ENCODE measurements at regions not wholly inside any gene's neighbourhood (a gene's known extent, or its start where the extent isn't known, plus 50 kb on each side); places are given as distances from the start of the nearest gene placed in this dataset.

GRCh38 chr6:97654674-97655073, 371.7 kb upstream of the MMS22L start:
- Mint-ChIP-seq H3K27me3 (no peaks in the 10 kb centered on the region), H3K36me3 (ENCODE audit: low read depth) (no peaks in the 10 kb centered on the region), H3K27ac (no peak overlapping the region), H3K4me3 (no peak overlapping the region), H3K9me3 (no peaks in the 10 kb centered on the region), H3K4me1 (ENCODE audit: low read depth) (no peaks in the 10 kb centered on the region)
- intact Hi-C loops (cut with micrococcal nuclease), result no loop called here

- no peaks in the 10 kb centered on the region for H3K9me3 Mint-ChIP-seq
- H3K4me3 Mint-ChIP-seq, result no peak overlapping the region
- no peak overlapping the region for H3K27ac Mint-ChIP-seq
- H3K4me1 Mint-ChIP-seq (ENCODE audit: low read depth), result no peaks in the 10 kb centered on the region
- no peaks in the 10 kb centered on the region for H3K27me3 Mint-ChIP-seq
- intact Hi-C loops (cut with micrococcal nuclease), result no loop called here
- no peaks in the 10 kb centered on the region for H3K36me3 Mint-ChIP-seq (ENCODE audit: low read depth)
These were observed 373.2 kb upstream of the MMS22L start for GRCh38 chr6:97656236-97656635.

GRCh38 chr6:97656706-97657350, 373.8 kb upstream of the MMS22L start:
- no peaks in the 10 kb centered on the region for H3K9me3 Mint-ChIP-seq

GRCh38 chr6:97658090-97658489, 375.1 kb upstream of the MMS22L start:
- intact Hi-C loops (cut with micrococcal nuclease), result no loop called here
- Mint-ChIP-seq H3K4me3 (no peak overlapping the region), H3K9me3 (no peaks in the 10 kb centered on the region), H3K27me3 (no peaks in the 10 kb centered on the region), H3K27ac (no peak overlapping the region), H3K4me1 (ENCODE audit: low read depth) (no peaks in the 10 kb centered on the region), H3K36me3 (ENCODE audit: low read depth) (no peaks in the 10 kb centered on the region)

More at GRCh38 chr6:97656706-97657350, 373.8 kb upstream of the MMS22L start:
- no peaks in the 10 kb centered on the region for H3K36me3 Mint-ChIP-seq (ENCODE audit: low read depth)
- intact Hi-C loops (cut with micrococcal nuclease), result no loop called here
- no peaks in the 10 kb centered on the region for H3K27me3 Mint-ChIP-seq
- no peak overlapping the region for H3K27ac Mint-ChIP-seq
- H3K4me3 Mint-ChIP-seq, result no peak overlapping the region
- no peaks in the 10 kb centered on the region for H3K4me1 Mint-ChIP-seq (ENCODE audit: low read depth)

- Mint-ChIP-seq H3K4me3 (no peak overlapping the region), H3K27ac (no peak overlapping the region), H3K27me3 (no peaks in the 10 kb centered on the region)
These were observed 380.2 kb upstream of the MMS22L start for GRCh38 chr6:97663252-97663651.

GRCh38 chr6:97665446-97665845, 382.4 kb upstream of the MMS22L start:
- H3K9me3 Mint-ChIP-seq, result no peaks in the 10 kb centered on the region
- no peak overlapping the region for H3K4me3 Mint-ChIP-seq
- no peaks in the 10 kb centered on the region for H3K27me3 Mint-ChIP-seq
- intact Hi-C loops (cut with micrococcal nuclease), result no loop called here
- H3K36me3 Mint-ChIP-seq (ENCODE audit: low read depth), result no peaks in the 10 kb centered on the region
- H3K27ac Mint-ChIP-seq, result no peak overlapping the region
- H3K4me1 Mint-ChIP-seq (ENCODE audit: low read depth), result no peaks in the 10 kb centered on the region

More at GRCh38 chr6:97663252-97663651, 380.2 kb upstream of the MMS22L start:
- Mint-ChIP-seq H3K4me1 (ENCODE audit: low read depth) (no peaks in the 10 kb centered on the region), H3K9me3 (no peaks in the 10 kb centered on the region), H3K36me3 (ENCODE audit: low read depth) (no peaks in the 10 kb centered on the region)
- intact Hi-C loops (cut with micrococcal nuclease), result no loop called here

GRCh38 chr6:97666889-97667288, 383.9 kb upstream of the MMS22L start:
- Mint-ChIP-seq H3K27ac (no peak overlapping the region), H3K27me3 (no peaks in the 10 kb centered on the region), H3K4me3 (no peak overlapping the region), H3K9me3 (no peaks in the 10 kb centered on the region), H3K36me3 (ENCODE audit: low read depth) (no peaks in the 10 kb centered on the region), H3K4me1 (ENCODE audit: low read depth) (no peaks in the 10 kb centered on the region)
- intact Hi-C loops (cut with micrococcal nuclease), result no loop called here

- intact Hi-C loops (cut with micrococcal nuclease), result no loop called here
- H3K4me3 Mint-ChIP-seq, result no peak overlapping the region
- no peaks in the 10 kb centered on the region for H3K9me3 Mint-ChIP-seq
- H3K36me3 Mint-ChIP-seq (ENCODE audit: low read depth), result no peaks in the 10 kb centered on the region
- no peak overlapping the region for H3K27ac Mint-ChIP-seq
- H3K4me1 Mint-ChIP-seq (ENCODE audit: low read depth), result no peaks in the 10 kb centered on the region
- no peaks in the 10 kb centered on the region for H3K27me3 Mint-ChIP-seq
These were observed 385.7 kb upstream of the MMS22L start for GRCh38 chr6:97668716-97669115.

- no peak overlapping the region for H3K27ac Mint-ChIP-seq
- H3K4me1 Mint-ChIP-seq (ENCODE audit: low read depth), result no peaks in the 10 kb centered on the region
- no peaks in the 10 kb centered on the region for H3K36me3 Mint-ChIP-seq (ENCODE audit: low read depth)
- no peak overlapping the region for H3K4me3 Mint-ChIP-seq
- no peaks in the 10 kb centered on the region for H3K9me3 Mint-ChIP-seq
- intact Hi-C loops (cut with micrococcal nuclease), result no loop called here
- no peaks in the 10 kb centered on the region for H3K27me3 Mint-ChIP-seq
These were observed 386.4 kb upstream of the MMS22L start for GRCh38 chr6:97669191-97670031.

GRCh38 chr6:97674802-97675201, 391.8 kb upstream of the MMS22L start:
- Mint-ChIP-seq H3K36me3 (ENCODE audit: low read depth) (no peaks in the 10 kb centered on the region), H3K4me1 (ENCODE audit: low read depth) (no peaks in the 10 kb centered on the region), H3K9me3 (no peaks in the 10 kb centered on the region), H3K27ac (no peak overlapping the region), H3K27me3 (no peaks in the 10 kb centered on the region), H3K4me3 (no peak overlapping the region)
- intact Hi-C loops (cut with micrococcal nuclease), result no loop called here

- H3K36me3 Mint-ChIP-seq (ENCODE audit: low read depth), result no peaks in the 10 kb centered on the region
- H3K27ac Mint-ChIP-seq, result no peak overlapping the region
- intact Hi-C loops (cut with micrococcal nuclease), result no loop called here
- H3K9me3 Mint-ChIP-seq, result no peaks in the 10 kb centered on the region
- no peaks in the 10 kb centered on the region for H3K4me1 Mint-ChIP-seq (ENCODE audit: low read depth)
- no peak overlapping the region for H3K4me3 Mint-ChIP-seq
- H3K27me3 Mint-ChIP-seq, result no peaks in the 10 kb centered on the region
These were observed 394.6 kb upstream of the MMS22L start for GRCh38 chr6:97677626-97678025.

GRCh38 chr6:97687916-97688315, 404.9 kb upstream of the MMS22L start:
- no peak overlapping the region for H3K4me3 Mint-ChIP-seq
- intact Hi-C loops (cut with micrococcal nuclease), result no loop called here
- H3K27ac Mint-ChIP-seq, result no peak overlapping the region
- no peaks in the 10 kb centered on the region for H3K4me1 Mint-ChIP-seq (ENCODE audit: low read depth)
- no peaks in the 10 kb centered on the region for H3K36me3 Mint-ChIP-seq (ENCODE audit: low read depth)
- H3K27me3 Mint-ChIP-seq, result no peaks in the 10 kb centered on the region
- H3K9me3 Mint-ChIP-seq, result no peaks in the 10 kb centered on the region

GRCh38 chr6:97689078-97689754, 406.2 kb upstream of the MMS22L start:
- no peaks in the 10 kb centered on the region for H3K4me1 Mint-ChIP-seq (ENCODE audit: low read depth)

GRCh38 chr6:97697456-97697855, 414.4 kb upstream of the MMS22L start:
- H3K9me3 Mint-ChIP-seq, result no peaks in the 10 kb centered on the region
- no peaks in the 10 kb centered on the region for H3K36me3 Mint-ChIP-seq (ENCODE audit: low read depth)
- H3K4me3 Mint-ChIP-seq, result no peak overlapping the region
- intact Hi-C loops (cut with micrococcal nuclease), result no loop called here
- H3K27ac Mint-ChIP-seq, result no peak overlapping the region
- H3K27me3 Mint-ChIP-seq, result no peaks in the 10 kb centered on the region
- no peaks in the 10 kb centered on the region for H3K4me1 Mint-ChIP-seq (ENCODE audit: low read depth)

More at GRCh38 chr6:97689078-97689754, 406.2 kb upstream of the MMS22L start:
- no peak overlapping the region for H3K27ac Mint-ChIP-seq
- H3K4me3 Mint-ChIP-seq, result no peak overlapping the region
- no peaks in the 10 kb centered on the region for H3K36me3 Mint-ChIP-seq (ENCODE audit: low read depth)
- intact Hi-C loops (cut with micrococcal nuclease), result no loop called here
- no peaks in the 10 kb centered on the region for H3K27me3 Mint-ChIP-seq
- no peaks in the 10 kb centered on the region for H3K9me3 Mint-ChIP-seq
